ENCODE measurements at regions not wholly inside any gene's neighbourhood (a gene's known extent, or its start where the extent isn't known, plus 50 kb on each side); places are given as distances from the start of the nearest gene placed in this dataset.
A peak's percentile ranks its signal among the peaks of the same experiment; 100 is the strongest.

DNA sequence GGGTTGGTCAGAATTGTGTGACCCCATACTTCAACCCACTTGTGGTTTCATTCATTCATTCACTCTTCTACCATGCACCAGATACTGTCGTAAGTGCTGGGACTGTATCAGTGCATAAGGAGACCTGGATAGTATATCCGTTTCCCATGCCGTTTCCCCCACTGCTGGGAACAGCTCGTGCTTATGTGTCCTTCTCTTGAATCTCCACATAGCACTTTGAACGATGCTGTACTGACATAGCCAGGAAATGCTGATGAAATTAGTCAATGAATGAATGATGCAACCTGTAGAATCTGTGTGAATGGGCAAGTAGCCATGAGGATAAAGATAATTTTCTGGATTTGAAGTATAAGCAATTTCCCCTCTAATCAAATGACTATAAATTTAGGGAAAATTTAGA is 276.1 kb downstream of the BCL2 start:
- H3K4me2 ChIP-seq (ENCODE audit: insufficient read depth, low read length), result no peak overlapping the region
- H3K4me3 ChIP-seq (ENCODE audit: low read depth in 1 of 2, low read length in 2 of 2), result no peak overlapping the region
- H3K36me3 ChIP-seq (ENCODE audit: insufficient read depth, low read length), result no peaks in the 10 kb centered on the region
- H3K9ac ChIP-seq (ENCODE audit: low read depth, low read length), result no peak overlapping the region
- DNase-seq, result no peak
- no peaks in the 10 kb centered on the region for H4K20me1 ChIP-seq (ENCODE audit: insufficient read depth, low read length)
- ATAC-seq (ENCODE audit: insufficient read depth, low read depth), result no peak
- peaks cover 9% of the 10 kb centered on the region for H3K4me1 ChIP-seq (ENCODE audit: insufficient read depth, low read length)
- no peak overlapping the region for H3K27ac ChIP-seq (ENCODE audit: low read length)
- no peak overlapping the region for H2AFZ ChIP-seq (ENCODE audit: low read depth, low read length)
- H3K79me2 ChIP-seq (ENCODE audit: insufficient read depth, low read length), result no peaks in the 10 kb centered on the region
- peaks cover 9% of the 10 kb centered on the region for H3K9me3 ChIP-seq (ENCODE audit: insufficient read depth, low read length, severe bottlenecking)
- H3K27me3 ChIP-seq (ENCODE audit: insufficient read depth, low read length, poor library complexity), result no peaks in the 10 kb centered on the region
- no peak for TF ChIP-seq EZH2 (IDR thresholded peaks at IDR 0.05; ENCODE audit: borderline replicate concordance, low read depth, low read length, severe bottlenecking)
- TF ChIP-seq, protein P1, sequence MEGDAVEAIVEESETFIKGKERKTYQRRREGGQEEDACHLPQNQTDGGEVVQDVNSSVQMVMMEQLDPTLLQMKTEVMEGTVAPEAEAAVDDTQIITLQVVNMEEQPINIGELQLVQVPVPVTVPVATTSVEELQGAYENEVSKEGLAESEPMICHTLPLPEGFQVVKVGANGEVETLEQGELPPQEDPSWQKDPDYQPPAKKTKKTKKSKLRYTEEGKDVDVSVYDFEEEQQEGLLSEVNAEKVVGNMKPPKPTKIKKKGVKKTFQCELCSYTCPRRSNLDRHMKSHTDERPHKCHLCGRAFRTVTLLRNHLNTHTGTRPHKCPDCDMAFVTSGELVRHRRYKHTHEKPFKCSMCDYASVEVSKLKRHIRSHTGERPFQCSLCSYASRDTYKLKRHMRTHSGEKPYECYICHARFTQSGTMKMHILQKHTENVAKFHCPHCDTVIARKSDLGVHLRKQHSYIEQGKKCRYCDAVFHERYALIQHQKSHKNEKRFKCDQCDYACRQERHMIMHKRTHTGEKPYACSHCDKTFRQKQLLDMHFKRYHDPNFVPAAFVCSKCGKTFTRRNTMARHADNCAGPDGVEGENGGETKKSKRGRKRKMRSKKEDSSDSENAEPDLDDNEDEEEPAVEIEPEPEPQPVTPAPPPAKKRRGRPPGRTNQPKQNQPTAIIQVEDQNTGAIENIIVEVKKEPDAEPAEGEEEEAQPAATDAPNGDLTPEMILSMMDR (IDR thresholded peaks at IDR 0.05; ENCODE audit: borderline replicate concordance, extremely low read depth, low read length, poor library complexity, severe bottlenecking), result no peak

DNA sequence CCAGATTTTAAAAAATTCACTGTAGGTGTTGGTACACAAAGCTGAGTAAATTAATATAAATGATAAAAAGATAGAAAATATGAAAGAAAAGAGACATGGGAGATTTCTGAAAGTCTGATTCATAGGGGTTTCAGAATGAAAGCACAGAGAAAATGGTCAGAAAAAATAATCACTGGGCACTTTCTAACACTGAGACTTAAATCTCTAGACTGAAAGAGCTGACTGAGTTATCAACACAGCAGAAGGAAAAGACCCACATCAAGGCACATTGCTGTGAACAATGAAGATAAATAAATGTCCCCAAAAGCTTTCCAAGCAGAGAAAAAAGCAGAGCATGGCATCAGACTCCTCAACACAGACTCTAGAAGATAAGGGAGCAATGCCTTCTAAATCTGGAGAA is 277.2 kb downstream of the BCL2 start:
- Histone ChIP-seq H4K20me1 (ENCODE audit: insufficient read depth, low read length) (no peaks in the 10 kb centered on the region), H2AFZ (ENCODE audit: low read depth, low read length) (no peak overlapping the region), H3K79me2 (ENCODE audit: insufficient read depth, low read length) (no peaks in the 10 kb centered on the region), H3K4me2 (ENCODE audit: insufficient read depth, low read length) (no peak overlapping the region), H3K27me3 (ENCODE audit: insufficient read depth, low read length, poor library complexity) (no peaks in the 10 kb centered on the region), H3K36me3 (ENCODE audit: insufficient read depth, low read length) (no peaks in the 10 kb centered on the region), H3K9ac (ENCODE audit: low read depth, low read length) (no peak overlapping the region), H3K4me3 (ENCODE audit: low read depth in 1 of 2, low read length in 2 of 2) (no peak overlapping the region), H3K4me1 (ENCODE audit: insufficient read depth, low read length) (peaks cover 9% of the 10 kb centered on the region), H3K9me3 (ENCODE audit: insufficient read depth, low read length, severe bottlenecking) (peaks cover 9% of the 10 kb centered on the region), H3K27ac (ENCODE audit: low read length) (no peak overlapping the region)
- DNase-seq (no peak), ATAC-seq (ENCODE audit: insufficient read depth, low read depth) (no peak)
- no peak for TF ChIP-seq EZH2 (IDR thresholded peaks at IDR 0.05; ENCODE audit: borderline replicate concordance, low read depth, low read length, severe bottlenecking)
- TF ChIP-seq, protein P1 (IDR thresholded peaks at IDR 0.05; ENCODE audit: borderline replicate concordance, extremely low read depth, low read length, poor library complexity, severe bottlenecking), result no peak

DNA sequence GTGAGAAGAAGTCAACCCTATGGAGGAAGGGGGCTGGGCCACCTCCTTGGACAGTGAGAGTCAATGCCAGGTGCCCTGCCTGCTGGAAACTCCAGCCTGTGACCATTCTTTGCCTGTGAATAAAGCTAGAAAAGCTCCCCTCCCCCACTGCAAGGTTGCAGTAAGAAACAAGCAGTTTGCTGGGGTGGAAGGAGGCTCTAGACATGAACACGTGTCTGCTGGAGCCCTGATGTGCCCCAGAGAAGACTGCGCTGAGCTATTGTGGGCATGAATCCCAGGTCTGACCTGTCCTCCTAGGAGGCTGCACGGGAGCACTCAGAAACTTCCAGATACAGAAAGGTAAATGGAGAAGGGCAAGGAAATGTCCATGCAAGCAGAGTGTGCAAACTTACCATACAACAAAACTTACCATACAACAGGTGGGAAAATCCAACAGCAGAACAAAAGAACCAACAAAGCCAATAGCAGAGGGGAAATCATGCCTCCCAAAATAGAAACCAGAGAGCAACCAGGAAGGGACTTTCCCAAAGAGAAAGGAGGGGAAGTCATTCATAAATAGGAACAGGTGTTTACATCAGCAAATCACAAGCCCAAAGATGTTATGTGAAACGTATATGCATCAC is 278.7 kb downstream of the BCL2 start:
- TF ChIP-seq, protein P1 (IDR thresholded peaks at IDR 0.05; ENCODE audit: borderline replicate concordance, extremely low read depth, low read length, poor library complexity, severe bottlenecking), result no peak
- no peak for TF ChIP-seq EZH2 (IDR thresholded peaks at IDR 0.05; ENCODE audit: borderline replicate concordance, low read depth, low read length, severe bottlenecking)
- Histone ChIP-seq H3K9me3 (ENCODE audit: insufficient read depth, low read length, severe bottlenecking) (peaks cover 9% of the 10 kb centered on the region), H3K36me3 (ENCODE audit: insufficient read depth, low read length) (no peaks in the 10 kb centered on the region), H3K79me2 (ENCODE audit: insufficient read depth, low read length) (no peaks in the 10 kb centered on the region), H3K27ac (ENCODE audit: low read length) (0 out of 2 replicates have a peak overlapping the region, but pooled peaks have one; percentile 25), H3K27me3 (ENCODE audit: insufficient read depth, low read length, poor library complexity) (no peaks in the 10 kb centered on the region), H3K4me1 (ENCODE audit: insufficient read depth, low read length) (peaks cover 9% of the 10 kb centered on the region), H3K9ac (ENCODE audit: low read depth, low read length) (no peak overlapping the region), H2AFZ (ENCODE audit: low read depth, low read length) (no peak overlapping the region), H3K4me3 (ENCODE audit: low read depth in 1 of 2, low read length in 2 of 2) (no peak overlapping the region), H3K4me2 (ENCODE audit: insufficient read depth, low read length) (no peak overlapping the region), H4K20me1 (ENCODE audit: insufficient read depth, low read length) (no peaks in the 10 kb centered on the region)
- DNase-seq (no peak), ATAC-seq (ENCODE audit: insufficient read depth, low read depth) (0 out of 3 replicates have a peak, but pooled peaks have one; percentile 33)
